HEK293 (cell line): ENCODE measurements at regions not wholly inside any gene's neighbourhood (a gene's known extent, or its start where the extent isn't known, plus 50 kb on each side); places are given as distances from the start of the nearest gene placed in this dataset.

Experiments
- CTCF ChIP-seq: fragments of 450-650 bp; formaldehyde crosslinking; IDR thresholded peaks from 2 replicates; pipeline ENCODE4 v1.5.1; 2016; ENCODE audit warnings: missing biosample characterization, missing genetic modification characterization
- IKZF3 ChIP-seq: fragments of 450-650 bp; IDR thresholded peaks from 2 replicates; pipeline ENCODE4 v1.5.0; 2018; ENCODE audit warnings: missing biosample characterization, mild to moderate bottlenecking, missing genetic modification characterization, moderate library complexity
- ZBTB1 ChIP-seq: fragments of 450-650 bp; formaldehyde crosslinking; IDR thresholded peaks from 2 replicates; pipeline ENCODE4 v1.5.1; 2016; ENCODE audit warnings: missing biosample characterization, missing genetic modification characterization
- ZBTB8A ChIP-seq: fragments of 450-650 bp; formaldehyde crosslinking; IDR thresholded peaks from 2 replicates; pipeline ENCODE4 v1.5.1; 2016; ENCODE audit warnings: missing biosample characterization, missing genetic modification characterization
- ZNF157 ChIP-seq: fragments of 450-650 bp; formaldehyde crosslinking; IDR thresholded peaks from 2 replicates; pipeline ENCODE4 v1.5.1; 2016; ENCODE audit warnings: missing biosample characterization, missing genetic modification characterization
- ZNF423 ChIP-seq: fragments of 450-650 bp; formaldehyde crosslinking; IDR thresholded peaks from 2 replicates; pipeline ENCODE4 v1.5.1; 2016; ENCODE audit warnings: missing biosample characterization, missing genetic modification characterization

DNA sequence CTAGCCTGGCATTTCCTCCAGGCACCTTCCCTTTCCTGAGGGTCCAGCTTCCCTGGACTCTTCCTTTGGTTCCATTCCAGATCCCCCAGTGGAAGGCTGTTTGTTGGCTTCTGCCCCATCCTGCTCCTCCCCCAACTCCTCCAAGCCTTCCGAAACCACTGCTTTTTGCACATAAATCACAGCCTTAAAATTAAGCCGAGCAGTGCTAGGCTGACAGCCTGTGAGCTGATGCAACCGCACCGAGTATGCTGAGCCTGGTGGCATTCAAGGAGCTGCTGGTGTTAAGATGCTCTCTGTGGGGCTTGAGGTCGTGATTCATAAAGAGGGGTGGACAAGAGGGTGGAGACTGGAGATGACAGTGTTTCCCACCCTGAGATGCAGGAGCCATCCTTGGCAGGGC lies 266.6 kb upstream of the C1orf174 start:
- no peak for TF ChIP-seq ZNF423 (tag by site-specific recombination)
- no peak for TF ChIP-seq ZBTB8A (tag by site-specific recombination)
- no peak for TF ChIP-seq ZBTB1 (tag by site-specific recombination)
- TF ChIP-seq ZNF157 (tag by site-specific recombination) = no peak
- no peak for TF ChIP-seq CTCF (tag by site-specific recombination)
- no peak for TF ChIP-seq IKZF3 (tag by site-specific recombination)
